ENCODE measurements at regions not wholly inside any gene's neighbourhood (a gene's known extent, or its start where the extent isn't known, plus 50 kb on each side); places are given as distances from the start of the nearest gene placed in this dataset.

- no peak for DNase-seq
These were observed 152.0 kb upstream of the REG3G start for GRCh38 chr2:78873526-78873925.

- DNase-seq, result no peak
These were observed 149.2 kb upstream of the REG3G start for GRCh38 chr2:78876316-78876688.

DNA sequence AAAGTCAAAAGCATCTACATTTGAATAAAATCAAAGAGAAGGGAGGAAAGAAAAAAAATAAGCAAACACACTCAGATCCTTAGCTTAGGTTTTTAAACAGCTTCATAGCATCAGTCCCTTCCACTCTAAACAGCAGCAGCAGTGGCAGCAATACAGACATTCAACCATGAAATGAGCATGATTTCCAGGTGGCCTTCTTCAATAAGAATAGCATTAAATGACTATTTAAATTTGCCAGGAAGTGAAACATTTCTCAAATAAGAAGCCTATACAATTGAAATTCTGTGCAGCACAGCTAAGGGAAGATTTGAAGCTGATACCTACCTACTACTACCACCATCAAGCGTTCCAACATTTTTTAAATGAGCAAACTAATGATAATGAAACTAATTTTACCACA, 138.1 kb upstream of the REG3G start:
- no peak for DNase-seq

- no peak for DNase-seq
These were observed 134.6 kb upstream of the REG3G start for GRCh38 chr2:78890935-78891334.

GRCh38 chr2:78892295-78892694, 133.2 kb upstream of the REG3G start:
- DNase-seq, result no peak

DNA sequence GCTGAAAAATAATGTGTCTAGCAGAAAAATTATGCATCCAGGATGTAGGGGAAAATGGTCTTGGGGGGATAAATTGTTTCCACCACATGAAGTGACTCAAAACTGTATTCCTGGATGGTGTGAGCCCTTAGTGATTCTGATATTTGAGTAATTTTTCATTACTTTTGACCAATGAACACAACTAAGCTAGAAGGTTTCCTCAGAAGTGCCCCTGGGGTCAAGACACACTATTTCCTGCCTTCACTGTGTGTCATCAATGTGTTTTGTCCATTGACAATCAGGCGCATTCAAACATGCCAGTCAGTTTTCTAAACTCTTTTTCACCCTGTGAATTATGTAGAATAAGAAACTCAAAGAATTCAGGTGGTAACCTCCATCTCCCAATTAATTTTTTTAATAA, 130.5 kb upstream of the REG3G start:
- DNase-seq, result no peak

DNA sequence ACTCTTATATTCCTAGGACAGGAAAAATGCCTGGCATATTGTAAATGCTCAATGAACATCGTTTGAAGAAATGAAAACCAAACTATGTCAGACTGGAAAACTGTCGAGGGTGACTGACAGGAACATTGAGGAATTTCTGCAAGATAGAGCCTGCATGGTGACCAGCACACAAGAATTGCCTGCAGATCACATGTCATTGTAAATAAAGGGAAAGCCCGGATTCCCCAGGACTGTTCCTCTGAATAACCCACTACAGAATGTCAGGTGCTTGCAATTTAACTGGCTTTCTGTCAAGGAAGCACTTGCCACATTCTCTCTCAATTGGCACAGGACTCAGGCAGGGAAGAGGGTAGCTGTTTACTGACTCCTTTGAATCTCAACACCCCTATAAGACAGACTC, 129.0 kb upstream of the REG3G start:
- DNase-seq, result no peak

DNA sequence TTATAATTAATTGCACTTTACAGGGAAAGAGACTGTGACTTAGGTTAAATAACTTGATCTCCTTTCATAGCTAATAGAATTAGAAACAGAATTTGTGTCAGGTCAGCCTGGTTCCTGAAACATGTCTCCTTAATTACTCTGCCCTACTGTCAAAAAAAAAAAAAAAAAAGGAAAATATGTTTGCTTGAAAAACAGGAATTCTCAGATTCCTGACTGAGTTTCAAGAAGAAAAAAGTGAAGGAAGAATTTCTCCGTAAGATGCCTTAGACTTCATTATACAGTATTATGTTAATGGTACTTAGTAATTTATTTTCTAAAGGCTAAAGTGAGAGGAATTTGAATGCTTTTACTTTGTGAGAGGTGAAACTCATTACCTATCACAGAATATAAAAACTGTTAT, 118.4 kb upstream of the REG3G start:
- no peak for DNase-seq

DNA sequence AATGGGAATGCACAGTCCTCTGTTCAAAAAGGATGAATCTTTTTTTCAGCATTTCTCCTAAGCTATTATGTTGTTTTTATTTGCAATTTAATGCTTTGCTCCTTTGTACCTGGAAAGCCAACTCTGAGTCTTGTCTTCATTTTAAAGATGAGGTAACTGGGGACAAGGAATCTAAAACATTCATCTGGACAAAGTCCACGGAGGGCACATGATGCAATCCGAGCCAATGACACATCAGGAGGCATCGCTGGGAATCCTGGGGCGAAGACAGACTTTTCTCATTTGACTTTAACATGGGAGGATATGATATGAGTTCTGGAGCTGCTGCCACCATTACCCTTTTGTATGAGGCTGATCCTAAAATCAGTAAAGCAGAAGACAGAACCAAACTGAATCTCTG, 116.5 kb upstream of the REG3G start:
- DNase-seq, result no peak

DNA sequence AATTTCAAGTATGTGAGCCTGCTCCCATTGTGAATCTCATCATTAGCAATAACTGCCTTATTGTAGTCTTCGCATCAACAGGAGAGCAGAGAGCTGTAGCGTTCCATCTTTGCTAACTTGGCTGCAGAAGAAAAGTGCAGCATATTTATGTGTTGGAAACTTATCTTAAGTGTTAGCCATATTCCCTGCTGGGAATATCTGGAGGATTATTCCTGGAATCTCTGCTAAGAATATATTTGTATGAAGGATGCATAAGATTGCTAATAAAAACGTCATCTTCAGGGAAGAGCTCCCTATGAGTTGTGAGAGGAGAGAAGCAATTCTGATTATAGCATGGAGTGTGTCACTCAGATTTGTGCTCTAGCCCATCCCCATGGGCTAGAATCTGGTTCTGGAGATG, 115.1 kb upstream of the REG3G start:
- DNase-seq, result no peak

GRCh38 chr2:78913257-78913656, 112.2 kb upstream of the REG3G start:
- no peak for DNase-seq

- DNase-seq, result no peak
These were observed 100.2 kb upstream of the REG3G start for GRCh38 chr2:78925258-78925657.

- no peak for DNase-seq
These were observed 97.0 kb upstream of the REG3G start for GRCh38 chr2:78928502-78928901.

GRCh38 chr2:78940998-78941397, 84.5 kb upstream of the REG3G start:
- DNase-seq, result no peak

DNA sequence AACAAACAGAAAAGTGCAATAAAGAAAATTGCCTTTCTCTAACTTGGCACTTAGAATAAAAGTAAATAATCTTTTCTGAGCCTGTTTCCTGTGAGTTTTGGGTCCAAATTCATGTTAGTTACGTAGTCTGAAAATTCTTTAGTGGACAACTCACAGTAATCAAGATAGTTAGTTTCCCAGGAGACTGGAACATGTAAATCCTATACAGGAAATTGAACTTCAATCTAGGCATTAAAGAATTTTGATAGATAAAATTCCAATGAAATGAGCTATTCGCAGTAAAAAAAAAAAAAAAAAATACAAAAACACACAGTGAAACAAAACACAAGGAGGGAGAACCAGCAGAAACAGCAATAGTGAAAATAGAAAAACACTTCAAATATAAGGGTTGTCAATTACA, 83.8 kb upstream of the REG3G start:
- no peak for DNase-seq

- DNase-seq, result no peak
These were observed 61.6 kb upstream of the REG3G start for GRCh38 chr2:78963881-78964280.

DNA sequence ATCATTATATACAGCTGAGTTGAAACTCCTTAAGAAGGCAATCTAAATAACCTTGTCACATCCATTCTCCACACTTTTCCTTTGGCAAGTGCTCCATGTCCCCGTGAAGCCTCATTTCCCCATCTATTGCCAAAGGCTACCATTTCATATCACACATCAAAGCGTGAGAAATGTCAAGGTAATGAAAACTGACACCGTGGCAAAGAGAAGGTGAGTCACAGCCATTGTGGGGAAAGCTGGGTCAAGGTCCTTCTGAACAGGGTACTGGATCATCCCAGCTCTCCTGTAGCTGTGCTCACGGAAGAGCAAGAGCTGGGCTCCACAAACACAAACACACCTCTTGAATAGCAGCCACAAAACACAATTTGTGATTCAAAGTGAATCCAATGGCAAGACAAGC, 58.2 kb upstream of the REG3G start:
- no peak for DNase-seq

DNA sequence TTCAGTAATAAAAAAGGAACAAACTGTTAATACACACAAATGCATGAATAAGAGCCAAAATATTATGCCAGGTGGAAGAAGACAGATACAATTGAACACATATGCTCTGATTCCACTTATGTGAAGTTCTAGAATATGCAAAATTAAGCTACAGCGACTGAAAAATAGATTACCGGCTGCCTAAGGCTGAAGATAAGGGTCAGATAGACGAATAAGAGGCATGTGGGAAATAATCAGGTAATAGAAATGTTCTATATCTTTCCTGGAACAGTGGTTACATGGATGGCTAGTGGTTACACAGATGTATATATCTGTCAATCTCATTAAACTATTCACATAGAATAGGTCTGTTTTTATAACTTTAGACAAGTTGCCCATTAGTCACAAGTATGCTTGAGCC, 51.9 kb upstream of the REG3G start:
- DNase-seq, result no peak

All from NCI-H1694 (cell line).